ENCODE measurements at regions not wholly inside any gene's neighbourhood (a gene's known extent, or its start where the extent isn't known, plus 50 kb on each side); places are given as distances from the start of the nearest gene placed in this dataset.
A peak's percentile ranks its signal among the peaks of the same experiment; 100 is the strongest.

DNA sequence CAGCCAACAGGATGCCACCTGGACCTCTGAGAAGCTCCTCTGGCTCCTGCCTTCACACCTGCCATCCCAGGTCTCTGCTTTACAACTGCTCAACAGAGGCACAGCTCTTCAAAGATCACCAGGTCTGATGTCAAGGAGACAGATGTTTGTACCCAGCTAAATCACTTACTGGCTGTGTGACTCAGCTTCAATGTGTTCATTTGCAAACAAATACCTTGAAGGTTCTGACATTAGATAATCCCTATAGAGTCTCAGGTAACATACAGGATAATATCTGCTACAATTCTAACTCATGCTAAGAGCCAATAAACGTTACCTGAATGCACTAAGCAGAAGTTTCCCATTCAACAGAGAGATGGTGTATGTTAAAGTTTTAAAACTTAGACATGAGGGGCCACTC, 163.4 kb upstream of the IGF1R start:
- no peak for DNase-seq

DNA sequence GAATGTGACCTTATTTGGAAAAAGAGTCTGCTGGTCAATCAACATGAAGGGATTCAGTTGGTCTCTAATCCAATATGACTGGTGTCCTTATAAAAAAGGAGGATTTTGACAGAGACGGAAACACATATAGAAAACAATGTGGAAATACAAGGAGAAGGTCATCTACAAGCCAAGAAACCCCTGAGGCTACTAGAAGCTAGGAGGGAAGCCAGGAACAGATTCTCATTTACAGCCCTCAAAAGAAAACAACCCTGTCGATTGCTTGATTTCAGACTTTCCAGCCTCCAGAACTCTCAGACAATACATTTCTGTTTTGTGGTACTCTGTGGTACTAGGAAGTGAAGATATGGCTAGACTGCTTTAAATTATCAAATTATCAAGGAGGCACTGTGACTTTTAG, 162.9 kb upstream of the IGF1R start:
- no peak for DNase-seq

GRCh38 chr15:98493966-98494511, 154.3 kb upstream of the IGF1R start:
- no peak for DNase-seq

GRCh38 chr15:98501192-98501591, 147.1 kb upstream of the IGF1R start:
- no peak for DNase-seq

DNA sequence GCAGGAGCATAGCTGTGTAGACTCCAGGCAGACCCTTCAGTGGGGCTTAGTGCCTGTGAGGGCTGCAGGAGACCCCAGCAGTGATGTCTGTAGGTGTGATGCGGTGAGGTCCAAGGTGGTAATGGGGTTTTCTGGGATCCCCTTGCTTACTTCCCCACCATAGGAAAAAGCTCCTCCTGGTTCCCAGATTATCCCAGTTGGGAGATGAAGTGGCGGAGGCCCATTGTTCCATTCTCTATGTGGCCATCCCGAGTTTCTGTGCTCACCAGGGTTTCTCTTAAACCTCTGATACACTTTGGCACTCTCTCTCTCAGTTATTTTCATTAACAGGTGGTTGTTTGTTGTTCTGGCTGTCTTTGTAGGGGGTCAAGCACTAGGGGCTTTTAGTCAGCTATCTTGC, 146.7 kb upstream of the IGF1R start:
- DNase-seq: no peak

GRCh38 chr15:98503970-98504369, 144.4 kb upstream of the IGF1R start:
- no peak for DNase-seq

GRCh38 chr15:98504998-98505397, 143.3 kb upstream of the IGF1R start:
- DNase-seq: no peak

DNA sequence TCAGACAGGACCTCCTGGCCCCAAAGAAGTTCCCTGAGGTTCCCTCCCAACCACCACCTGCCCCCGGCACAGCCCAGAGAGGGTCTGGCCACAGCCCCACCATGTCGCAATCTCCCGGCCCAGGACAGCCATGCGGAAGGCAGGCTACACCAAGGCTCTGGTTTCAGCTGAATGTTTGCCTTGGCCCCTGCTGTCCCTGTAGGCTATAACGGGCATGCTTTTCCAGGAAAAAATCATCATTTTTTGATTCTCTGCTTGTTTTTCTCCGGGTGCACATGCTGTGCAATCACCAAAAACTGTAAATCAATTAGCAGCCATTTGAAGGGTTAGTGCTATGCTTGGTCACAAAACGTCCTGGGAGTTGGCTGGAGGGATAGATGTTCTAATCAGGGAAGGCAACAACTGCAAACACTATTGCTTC, 142.7 kb upstream of the IGF1R start:
- DNase-seq: no peak

GRCh38 chr15:98506172-98506571, 142.2 kb upstream of the IGF1R start:
- DNase-seq: no peak

DNA sequence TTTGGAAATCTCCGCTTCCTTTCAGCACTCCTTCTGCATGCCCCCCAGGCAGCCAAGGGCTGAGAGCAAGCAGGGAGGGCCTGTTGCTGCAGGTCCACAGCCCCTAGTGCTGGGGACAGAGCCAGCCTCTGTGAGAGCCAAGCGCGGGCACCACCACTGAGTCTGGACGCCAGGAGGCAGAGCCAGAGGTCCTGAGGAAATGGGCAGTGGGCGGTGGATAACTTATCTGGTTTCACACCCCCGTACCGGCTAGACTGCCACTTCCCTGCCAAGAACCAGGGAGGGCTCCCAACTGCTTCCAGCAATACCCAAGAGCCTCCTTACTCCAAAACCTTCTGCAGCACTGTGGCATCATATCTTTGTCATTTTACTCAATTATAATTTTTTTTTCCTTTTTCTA, 141.6 kb upstream of the IGF1R start:
- no peak for DNase-seq

DNA sequence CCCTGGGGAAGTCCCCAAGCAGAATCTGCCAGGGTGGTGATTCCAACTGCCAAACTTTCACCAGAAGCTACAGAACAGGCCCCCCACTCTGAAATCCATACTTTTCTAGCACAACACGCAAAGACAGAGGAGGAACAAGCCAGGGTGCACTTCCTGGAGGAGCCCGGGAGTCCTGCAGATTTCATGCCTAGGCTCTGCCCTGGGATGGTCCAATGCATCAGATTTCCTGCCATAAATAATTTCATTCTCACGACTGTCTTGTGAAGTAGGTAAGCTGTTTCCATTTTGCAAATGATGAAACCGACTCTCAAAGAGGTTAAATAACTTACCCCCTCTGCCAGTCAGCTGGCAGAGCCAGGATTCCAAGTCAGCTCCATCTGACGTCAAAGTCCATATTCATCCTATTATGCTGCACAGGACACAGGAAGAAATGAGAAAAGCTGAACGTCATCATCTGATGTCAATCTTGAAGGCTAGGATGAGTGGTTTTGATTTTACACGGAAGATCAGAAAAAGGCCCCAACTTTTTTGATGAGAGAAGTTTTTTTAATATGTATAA, 134.8 kb upstream of the IGF1R start:
- no peak for DNase-seq

GRCh38 chr15:98514034-98514622, 134.2 kb upstream of the IGF1R start:
- DNase-seq: no peak

- DNase-seq: peak; percentile 69
These were observed 129.3 kb upstream of the IGF1R start for GRCh38 chr15:98518823-98519561.

DNA sequence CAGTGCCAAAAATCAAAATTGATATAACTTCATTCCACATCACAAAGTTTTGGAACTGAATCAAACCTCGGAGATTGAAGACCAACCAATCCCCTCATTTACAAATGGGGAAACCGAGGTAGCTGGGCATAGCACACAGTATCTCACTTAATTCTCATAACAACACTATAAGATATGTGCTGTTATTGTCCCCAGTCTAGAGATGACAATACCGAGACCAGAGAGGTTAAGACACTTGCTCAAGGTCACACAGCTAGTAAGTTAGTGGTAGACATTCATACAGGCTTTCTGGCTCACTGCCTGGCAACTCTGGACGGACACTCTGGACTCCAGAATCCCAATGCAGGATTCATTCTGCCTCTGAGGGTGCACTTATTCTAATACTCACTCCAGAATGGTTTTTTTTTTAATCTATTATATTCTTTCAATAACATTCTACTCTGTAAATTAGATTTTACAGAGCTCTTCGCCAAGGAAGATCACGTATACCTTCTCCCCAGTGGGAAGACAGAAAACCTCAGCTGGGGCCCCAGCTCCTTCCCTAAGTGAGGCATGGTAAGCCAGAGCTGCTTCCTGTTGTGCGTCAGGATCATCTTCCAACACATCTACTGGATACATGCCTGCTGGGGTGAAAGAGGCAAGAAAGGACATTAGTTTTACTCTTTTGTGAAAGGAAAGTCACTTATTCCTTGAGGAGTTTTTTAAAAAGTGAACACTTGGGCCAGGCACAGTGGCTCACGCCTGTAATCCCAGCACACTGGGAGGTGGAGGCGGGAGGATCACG, 128.4 kb upstream of the IGF1R start:
- DNase-seq: no peak

DNA sequence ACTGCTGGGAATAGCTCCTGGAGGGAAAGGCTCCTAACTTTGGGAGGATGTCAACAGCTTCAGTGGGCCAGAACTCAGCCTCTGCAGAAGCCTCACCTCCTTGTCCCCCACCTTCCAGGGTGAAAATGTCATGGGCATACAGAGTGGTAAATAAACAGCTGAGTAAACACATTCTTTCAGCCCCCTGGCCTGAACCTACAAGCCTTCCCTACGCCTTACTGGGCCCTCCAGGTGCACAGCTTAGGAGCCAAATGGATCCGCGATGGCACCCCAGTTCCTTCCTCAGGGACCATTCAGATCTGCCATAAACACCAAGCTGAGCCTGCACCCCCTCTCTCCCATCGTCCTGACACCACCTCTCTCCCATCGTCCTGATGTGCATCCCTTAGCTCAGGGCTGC, 126.2 kb upstream of the IGF1R start:
- no peak for DNase-seq

- DNase-seq: no peak
These were observed 124.3 kb upstream of the IGF1R start for GRCh38 chr15:98523912-98524662.

- no peak for DNase-seq
These were observed 123.3 kb upstream of the IGF1R start for GRCh38 chr15:98524838-98525660.

DNA sequence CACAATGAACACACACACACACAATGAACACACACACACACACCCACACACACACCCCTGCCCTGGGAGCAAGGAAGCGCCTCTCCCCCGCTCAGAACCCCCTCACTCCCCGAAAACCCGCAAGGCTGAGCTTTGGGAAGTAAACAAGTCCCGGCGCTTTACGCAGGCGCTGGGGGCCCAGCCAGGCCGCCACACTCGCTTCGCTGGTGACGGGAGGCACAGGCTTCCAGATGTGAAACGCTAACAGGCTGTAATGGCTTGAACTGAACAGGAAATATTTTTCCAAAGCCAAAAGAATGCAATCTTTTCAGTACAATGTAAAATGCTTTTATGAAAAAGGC, 122.7 kb upstream of the IGF1R start:
- no peak for DNase-seq

- no peak for DNase-seq
These were observed 122.2 kb upstream of the IGF1R start for GRCh38 chr15:98526094-98526493.

DNA sequence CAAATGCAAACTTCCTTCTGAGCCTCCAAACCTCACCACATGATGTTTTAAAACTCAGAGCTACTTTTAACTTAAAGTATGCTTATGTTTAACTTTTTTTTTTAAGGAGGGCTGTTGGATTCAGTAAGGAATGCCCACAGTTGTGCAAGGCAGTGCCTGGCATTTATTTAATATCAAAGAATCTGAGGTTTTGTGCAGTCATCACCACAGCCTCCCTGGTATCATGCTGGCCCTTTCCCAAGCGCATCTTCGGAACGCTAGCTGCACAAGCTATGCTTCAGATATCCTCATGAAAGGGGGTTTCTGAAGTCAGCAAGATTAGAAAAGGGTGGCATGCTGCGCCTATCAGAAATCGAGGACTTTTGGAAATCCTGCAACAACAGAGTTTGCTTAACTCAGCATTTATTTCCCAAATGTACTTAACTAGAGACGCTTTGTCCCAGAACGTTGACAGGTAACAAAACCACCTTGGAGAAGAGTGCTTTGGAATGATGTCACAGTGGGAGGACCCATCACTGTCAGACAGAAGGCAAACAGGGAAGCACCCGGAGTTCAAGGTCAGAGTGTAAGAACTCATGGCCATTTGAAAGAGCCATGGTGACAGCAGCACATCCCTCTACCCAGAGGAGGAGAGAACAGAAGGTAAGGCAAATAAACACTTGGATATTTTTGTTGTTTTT, 120.2 kb upstream of the IGF1R start:
- no peak for DNase-seq

All from NCI-H69 (cell line).